ENCODE measurements at regions not wholly inside any gene's neighbourhood (a gene's known extent, or its start where the extent isn't known, plus 50 kb on each side); places are given as distances from the start of the nearest gene placed in this dataset.

GRCh38 chr20:53718142-53719021 lies 124.7 kb upstream of the ZNF217 start:
- no peaks in the 10 kb centered on the region for H3K4me1 ChIP-seq
- no peaks in the 10 kb centered on the region for H3K9me3 ChIP-seq
- no peak for TF ChIP-seq POLR2A (IDR thresholded peaks at IDR 0.05)
- TF ChIP-seq CTCF (IDR thresholded peaks at IDR 0.05) = no peak
- no peak for TF ChIP-seq EP300 (IDR thresholded peaks at IDR 0.05)
- no peak overlapping the region for H3K4me3 ChIP-seq
- DNase-seq (ENCODE audit: low spot score in 2 of 2) = no peak
- H3K36me3 ChIP-seq = no peaks in the 10 kb centered on the region
- 80 to 83% methylated on average over 13 of the region's 13 CpGs for WGBS, 2 donors
- H3K27ac ChIP-seq = no peak overlapping the region
- H3K27me3 ChIP-seq = no peaks in the 10 kb centered on the region

GRCh38 chr20:53716395-53716794 lies 122.8 kb upstream of the ZNF217 start:
- H3K27me3 ChIP-seq = no peaks in the 10 kb centered on the region
- H3K27ac ChIP-seq = no peak overlapping the region
- 85 to 93% methylated on average over 6 of the region's 6 CpGs for WGBS, 2 donors
- no peaks in the 10 kb centered on the region for H3K36me3 ChIP-seq
- TF ChIP-seq EP300 (IDR thresholded peaks at IDR 0.05) = no peak
- TF ChIP-seq CTCF (IDR thresholded peaks at IDR 0.05) = no peak
- TF ChIP-seq POLR2A (IDR thresholded peaks at IDR 0.05) = no peak
- no peaks in the 10 kb centered on the region for H3K4me1 ChIP-seq
- no peak for DNase-seq (ENCODE audit: low spot score in 2 of 2)
- H3K4me3 ChIP-seq = no peak overlapping the region
- H3K9me3 ChIP-seq = no peaks in the 10 kb centered on the region

GRCh38 chr20:53714524-53714923 lies 120.9 kb upstream of the ZNF217 start:
- TF ChIP-seq EP300 (IDR thresholded peaks at IDR 0.05) (no peak), CTCF (IDR thresholded peaks at IDR 0.05) (no peak), POLR2A (IDR thresholded peaks at IDR 0.05) (no peak)
- no peaks in the 10 kb centered on the region for H3K36me3 ChIP-seq
- H3K9me3 ChIP-seq = no peaks in the 10 kb centered on the region
- H3K27me3 ChIP-seq = no peaks in the 10 kb centered on the region
- H3K4me3 ChIP-seq = no peak overlapping the region
- no peaks in the 10 kb centered on the region for H3K4me1 ChIP-seq
- no peak overlapping the region for H3K27ac ChIP-seq
- 88 to 91% methylated on average over 4 of the region's 4 CpGs for WGBS, 2 donors
- no peak for DNase-seq (ENCODE audit: low spot score in 2 of 2)

- H3K27ac ChIP-seq = no peak overlapping the region
- 82 to 84% methylated on average over 16 to 17 of the region's 17 CpGs for WGBS, 2 donors
- TF ChIP-seq POLR2A (IDR thresholded peaks at IDR 0.05) = no peak
- no peak for TF ChIP-seq CTCF (IDR thresholded peaks at IDR 0.05)
- TF ChIP-seq EP300 (IDR thresholded peaks at IDR 0.05) = no peak
- no peaks in the 10 kb centered on the region for H3K9me3 ChIP-seq
- H3K4me1 ChIP-seq = peaks cover 0 to 1% (median 0%) of the 10 kb centered on the region in 4 donors
- H3K36me3 ChIP-seq = no peaks in the 10 kb centered on the region
- no peak overlapping the region for H3K4me3 ChIP-seq
- DNase-seq (ENCODE audit: low spot score in 2 of 2) = no peak
- no peaks in the 10 kb centered on the region for H3K27me3 ChIP-seq
These were observed 119.9 kb upstream of the ZNF217 start for GRCh38 chr20:53713328-53714056.
